Fibroblast of skin of right quadriceps (primary cell): ENCODE measurements at regions not wholly inside any gene's neighbourhood (a gene's known extent, or its start where the extent isn't known, plus 50 kb on each side); places are given as distances from the start of the nearest gene placed in this dataset.

Experiments used
- DNase-seq: peaks from one replicate; pipeline ENCODE4 v3.0.0-alpha.2; 2013

DNA sequence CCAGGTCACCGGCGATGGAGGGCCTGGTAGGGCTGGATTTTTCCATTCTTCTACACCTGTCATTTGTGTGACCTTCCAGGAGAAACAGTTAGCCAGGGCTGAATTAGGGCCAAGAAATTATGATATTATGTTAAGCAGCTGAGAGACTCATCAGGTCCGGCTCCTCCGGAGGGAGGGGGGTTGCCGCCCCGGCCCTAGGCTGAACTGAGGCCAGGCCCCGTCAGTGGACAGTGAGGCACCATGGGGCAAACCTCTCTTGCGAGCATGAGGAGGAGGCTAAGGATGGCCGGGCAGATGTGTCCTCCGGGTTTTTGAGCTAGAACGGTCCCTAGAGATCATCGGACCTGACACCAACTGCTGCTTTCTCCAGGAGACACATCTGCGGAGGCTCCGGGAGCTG is 150.1 kb downstream of the SOX11 start:
- no peak for DNase-seq

- no peak for DNase-seq
Observed at GRCh38 chr2:5845798-5846330, 153.7 kb downstream of the SOX11 start.

- peak; percentile 95 for DNase-seq
Observed at GRCh38 chr2:5846881-5847280, 154.7 kb downstream of the SOX11 start.

- peak; percentile 48 for DNase-seq
Observed at GRCh38 chr2:5849562-5849961, 157.4 kb downstream of the SOX11 start.

GRCh38 chr2:5851410-5851809 is 159.2 kb downstream of the SOX11 start:
- peak; percentile 91 for DNase-seq

GRCh38 chr2:5854797-5855196 is 162.6 kb downstream of the SOX11 start:
- DNase-seq, result no peak

GRCh38 chr2:5867056-5867455 is 174.9 kb downstream of the SOX11 start:
- no peak for DNase-seq

GRCh38 chr2:5868931-5869330 is 176.7 kb downstream of the SOX11 start:
- no peak for DNase-seq

- no peak for DNase-seq
Observed at GRCh38 chr2:5869936-5870335, 177.8 kb downstream of the SOX11 start.

GRCh38 chr2:5877360-5877759 is 185.2 kb downstream of the SOX11 start:
- DNase-seq, result peak; percentile 74

DNA sequence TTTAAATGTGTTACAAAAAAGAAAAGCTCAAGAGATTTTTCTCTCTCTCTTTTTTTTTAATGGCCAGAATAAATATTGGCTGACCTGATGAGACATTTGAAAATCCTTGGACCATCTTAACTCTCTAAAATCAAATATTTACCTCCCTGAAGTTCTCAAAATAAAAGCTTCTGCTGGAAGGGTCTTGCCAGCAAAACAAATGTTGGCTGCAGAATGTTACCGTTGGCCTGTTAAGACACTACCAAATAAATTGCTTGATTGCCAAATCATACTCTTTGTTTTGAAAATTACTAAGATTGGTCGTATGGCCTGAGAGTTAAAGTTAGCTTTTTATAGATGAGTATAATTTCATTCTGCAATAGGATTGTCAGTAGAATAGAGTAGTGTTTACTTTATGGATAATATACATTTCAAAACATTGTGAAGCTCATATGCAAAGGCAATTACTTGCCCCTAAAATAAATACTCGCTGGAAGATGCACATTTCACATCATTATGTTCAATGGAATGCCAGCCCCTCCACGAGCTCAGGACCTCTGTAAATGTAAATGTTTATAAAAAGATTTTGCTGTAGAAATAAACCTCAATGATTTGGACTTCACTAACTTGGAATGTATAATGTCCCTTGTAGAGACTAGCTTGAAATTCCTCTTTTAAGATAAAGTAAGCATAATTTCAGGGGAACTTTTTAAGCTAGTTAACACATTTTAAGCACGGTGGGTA is 193.4 kb downstream of the SOX11 start:
- peak; percentile 7 for DNase-seq

GRCh38 chr2:5886462-5886861 is 194.3 kb downstream of the SOX11 start:
- DNase-seq, result no peak

DNA sequence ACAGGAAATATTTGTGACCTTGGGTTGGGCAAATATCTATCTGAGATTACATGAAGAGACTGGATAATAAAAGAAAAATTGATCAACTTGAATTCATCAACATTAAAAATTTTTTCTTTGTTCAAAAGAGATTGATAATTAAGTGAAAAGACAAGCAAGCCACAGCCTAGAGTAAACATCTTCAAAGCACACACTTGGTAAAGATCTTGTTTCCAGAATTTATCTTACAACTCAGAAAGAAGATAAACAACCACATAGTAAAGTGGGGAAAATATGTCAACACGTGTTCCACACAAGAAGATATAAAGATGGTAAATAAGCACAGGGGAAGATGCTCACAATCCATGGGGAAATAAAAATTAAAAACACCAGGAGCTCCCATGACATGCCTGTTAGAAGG is 195.9 kb downstream of the SOX11 start:
- no peak for DNase-seq

- no peak for DNase-seq
Observed at GRCh38 chr2:5889519-5889918, 197.3 kb downstream of the SOX11 start.

GRCh38 chr2:5894355-5894754 is 202.2 kb downstream of the SOX11 start:
- DNase-seq, result no peak

GRCh38 chr2:5895284-5895683 is 203.1 kb downstream of the SOX11 start:
- no peak for DNase-seq

DNA sequence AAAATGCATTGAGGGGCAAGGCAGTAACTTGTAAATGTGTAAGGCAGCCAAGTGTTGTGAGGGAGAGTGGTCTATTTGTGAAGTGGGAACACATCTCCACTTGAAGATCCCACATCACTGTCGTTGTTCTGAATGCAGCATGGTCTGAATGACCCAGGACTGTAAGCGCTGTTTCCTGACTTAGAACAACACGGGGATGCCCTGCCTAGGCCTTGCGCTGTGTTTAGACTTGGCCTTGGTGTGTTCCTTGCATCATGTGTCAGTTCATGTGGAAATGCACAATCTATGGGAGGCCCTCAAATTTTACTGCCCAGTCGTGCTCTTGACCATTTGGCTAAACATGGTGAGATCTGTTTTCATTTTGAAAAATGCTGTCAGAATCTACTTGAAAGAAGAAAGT is 205.1 kb downstream of the SOX11 start:
- no peak for DNase-seq

GRCh38 chr2:5898667-5899066 is 206.5 kb downstream of the SOX11 start:
- no peak for DNase-seq

DNA sequence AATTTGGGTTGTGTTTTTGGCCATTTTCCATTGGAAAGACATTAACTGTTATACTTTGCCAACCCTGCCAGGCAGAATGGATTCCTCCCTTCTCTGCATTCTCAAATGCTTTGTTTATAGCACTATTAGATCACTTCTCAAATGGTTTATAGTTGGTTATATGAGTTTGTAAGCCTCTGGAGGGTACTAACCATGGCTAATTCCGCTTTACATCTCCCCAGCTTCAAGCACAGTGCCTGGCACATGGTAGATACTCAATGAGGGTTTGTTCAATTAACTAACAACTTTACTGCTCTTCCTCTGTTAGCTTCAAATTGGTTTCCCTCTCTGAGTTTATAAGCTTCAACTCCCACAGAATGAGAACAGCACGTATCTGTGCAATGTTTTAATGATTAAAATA is 213.5 kb downstream of the SOX11 start:
- DNase-seq, result no peak

- peak; percentile 85 for DNase-seq
Observed at GRCh38 chr2:5908071-5908470, 215.9 kb downstream of the SOX11 start.

GRCh38 chr2:5911718-5912117 is 219.5 kb downstream of the SOX11 start:
- peak; percentile 94 for DNase-seq

DNA sequence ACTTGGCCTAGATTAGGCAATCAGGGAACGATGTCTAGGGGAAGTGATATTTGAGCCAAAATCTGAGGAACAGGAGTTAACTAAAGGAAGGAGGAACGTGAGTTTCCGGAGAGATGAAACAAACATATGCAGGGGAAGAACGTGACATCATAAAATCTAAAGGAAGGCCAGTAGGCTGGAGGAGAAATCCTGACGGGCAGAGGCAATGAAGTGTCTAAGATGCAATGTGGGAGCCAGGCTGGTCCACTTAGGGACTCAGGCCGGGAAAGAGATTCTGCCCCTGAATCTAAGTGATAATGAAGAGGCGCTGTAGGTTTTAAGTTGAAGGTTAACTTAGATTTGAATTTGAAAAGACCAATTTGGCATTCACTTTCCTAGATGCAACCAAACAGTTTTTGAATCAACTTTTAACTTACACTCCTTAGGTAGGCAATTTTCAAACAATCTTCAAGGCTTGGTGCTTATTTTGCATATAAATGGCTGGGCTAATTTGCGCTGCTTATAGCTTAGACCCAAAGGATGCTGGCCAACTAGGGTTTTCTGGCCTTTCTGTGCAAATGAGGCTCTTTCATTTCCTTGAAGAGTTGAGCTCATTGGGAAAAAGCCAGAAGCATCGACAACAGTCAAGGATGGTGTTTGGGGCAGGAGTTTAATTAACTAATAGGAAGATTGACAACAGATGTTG is 221.7 kb downstream of the SOX11 start:
- peak; percentile 28 for DNase-seq

DNA sequence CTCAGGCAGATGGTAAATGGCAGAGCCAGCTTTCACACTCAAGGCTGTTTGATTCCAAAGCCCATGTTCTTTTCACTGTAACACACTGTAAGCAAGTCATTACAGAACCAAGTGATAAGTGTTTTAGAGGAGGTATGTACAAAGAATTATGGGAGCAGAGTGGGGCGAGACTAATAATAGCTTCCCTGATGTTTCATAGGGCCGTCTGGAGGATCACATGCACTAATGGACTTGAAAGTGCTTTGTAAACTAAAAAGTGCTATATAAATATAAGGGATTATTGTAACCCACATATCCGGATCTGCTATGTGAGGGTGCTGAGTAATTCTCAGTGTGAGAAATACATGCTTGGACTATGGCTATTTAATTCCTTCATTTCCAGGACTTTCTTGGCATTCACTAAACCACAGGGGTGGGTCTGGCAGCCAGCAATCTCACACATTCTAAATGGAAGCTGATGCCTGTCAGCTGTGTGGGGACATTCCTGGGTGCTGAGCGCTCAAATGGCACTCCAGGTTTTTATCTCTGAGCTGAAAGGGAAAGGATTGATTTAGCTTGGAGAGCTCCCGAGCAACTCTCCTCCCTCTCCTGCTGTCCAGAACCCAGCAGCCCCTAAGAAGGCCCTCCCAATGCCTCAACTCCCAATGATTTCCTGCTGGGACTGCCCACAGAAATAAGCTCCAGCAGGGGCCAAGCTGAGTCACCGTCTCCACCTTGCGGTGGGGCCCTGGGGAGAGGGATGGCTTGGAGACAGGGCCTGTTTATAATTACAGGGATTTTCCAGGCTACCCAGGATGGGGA is 222.8 kb downstream of the SOX11 start:
- DNase-seq, result peak; percentile 98

DNA sequence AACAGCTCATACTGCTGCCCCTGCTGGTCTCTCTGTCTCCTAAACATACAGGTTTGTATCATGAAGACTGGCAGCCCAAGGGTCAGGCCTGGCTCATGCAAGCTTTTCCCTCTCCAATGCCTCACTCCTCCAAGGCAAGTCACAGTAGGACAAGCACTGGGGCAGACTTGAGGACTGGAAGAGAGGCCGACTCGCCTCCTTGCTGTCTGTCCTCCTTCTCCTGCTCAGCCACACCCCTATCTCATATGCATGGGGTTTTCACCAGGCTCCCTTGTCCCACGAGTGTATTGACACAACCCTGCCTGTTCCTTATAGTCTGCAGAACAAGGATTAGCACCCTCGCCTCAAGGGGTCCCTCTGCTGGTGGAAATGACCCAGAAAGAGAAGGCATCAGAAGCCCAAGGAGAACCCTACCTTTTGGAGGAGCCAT is 223.7 kb downstream of the SOX11 start:
- peak; percentile 66 for DNase-seq
